Esophagus squamous epithelium (tissue), 4 donors: ENCODE measurements at regions not wholly inside any gene's neighbourhood (a gene's known extent, or its start where the extent isn't known, plus 50 kb on each side); places are given as distances from the start of the nearest gene placed in this dataset.

Source experiments
- CTCF ChIP-seq, 6 experiments: fragments of 450-650 bp in 4 of 6; fragments of 200-600 bp in 2 of 6; sonication (generic) in 2 of 6; IDR thresholded peaks; one replicate each; pipeline ENCODE4 v1.5.1; 2016 to 2019; ENCODE audit warnings: antibody characterized with exemption in 6 of 6, mild to moderate bottlenecking in 4 of 6, moderate library complexity in 4 of 6
- POLR2A ChIP-seq, 4 donors: fragments of 450-650 bp; IDR thresholded peaks; one replicate each; pipeline ENCODE4 v1.6.1; 2017; ENCODE audit warnings: antibody characterized with exemption in 4 of 4, mild to moderate bottlenecking in 4 of 4, moderate library complexity in 3 of 4

- TF ChIP-seq CTCF (IDR thresholded peaks at IDR 0.05) (no peak), POLR2A (IDR thresholded peaks at IDR 0.05) (no peak)
Measured at GRCh38 chr14:55889124-55889523, 229.1 kb upstream of the PELI2 start.
